Gastroesophageal sphincter (tissue), 4 donors: ENCODE measurements at regions not wholly inside any gene's neighbourhood (a gene's known extent, or its start where the extent isn't known, plus 50 kb on each side); places are given as distances from the start of the nearest gene placed in this dataset.

Source experiments
- ATAC-seq: fragments of 150-250 bp; one replicate; pipeline ENCODE4 v1.9.1; 2016; ENCODE audit warnings: mild to moderate bottlenecking, moderate library complexity
- H3K27ac ChIP-seq, 4 donors: fragments of 200-600 bp; sonication (generic) in 3 of 4; 1 replicate in 3 of 4; 2 replicates in 1 of 4; pipeline ENCODE4 v1.5.1; 2016 to 2019
- H3K27me3 ChIP-seq: fragments of 200-600 bp; sonication (generic); one replicate; pipeline ENCODE4 v1.5.1; 2019
- H3K36me3 ChIP-seq, 2 donors: fragments of 200-600 bp; sonication (generic); one replicate each; pipeline ENCODE4 v1.5.1; 2019; ENCODE audit warnings: control low read depth in 1 of 2
- H3K4me1 ChIP-seq, 3 donors: fragments of 200-600 bp; sonication (generic); 1 replicate in 2 of 3; 2 replicates in 1 of 3; pipeline ENCODE4 v1.5.1; 2016 to 2019; ENCODE audit warnings: control low read depth in 2 of 3
- H3K4me3 ChIP-seq, 2 donors: fragments of 200-600 bp; sonication (generic); one replicate each; pipeline ENCODE4 v1.5.1; 2019; ENCODE audit warnings: mild to moderate bottlenecking in 1 of 2, moderate library complexity in 1 of 2
- H3K9me3 ChIP-seq, 3 donors: fragments of 200-600 bp; sonication (generic); one replicate each; pipeline ENCODE4 v1.5.1; 2017 to 2019; ENCODE audit warnings: control low read depth in 2 of 3
- EP300 ChIP-seq: sonication (generic); formaldehyde crosslinking; IDR thresholded peaks from one replicate; pipeline ENCODE4 v1.6.1; 2017; ENCODE audit warnings: antibody characterized with exemption, mild to moderate bottlenecking
- POLR2A ChIP-seq, 2 donors: fragments of 450-650 bp; IDR thresholded peaks; one replicate each; pipeline ENCODE4 v1.6.1; 2017; ENCODE audit warnings: antibody characterized with exemption in 2 of 2, mild to moderate bottlenecking in 2 of 2, moderate library complexity in 1 of 2
- POLR2AphosphoS5 ChIP-seq: sonication (generic); formaldehyde crosslinking; IDR thresholded peaks from one replicate; pipeline ENCODE4 v1.6.1; 2017; ENCODE audit warnings: antibody characterized with exemption
- WGBS, 2 donors: methylation state at CpG; one replicate each; pipeline ENCODE4 v1.1.5; 2018; ENCODE audit warnings: low coverage in 1 of 2; 5-methylcytosine and 5-hydroxymethylcytosine counted together
- TF ChIP-seq, protein P1 (sequence below), 4 experiments: fragments of 200-600 bp in 2 of 4; fragments of 450-650 bp in 2 of 4; sonication (generic) in 1 of 4; IDR thresholded peaks; one replicate each; pipeline ENCODE4 v1.5.1; 2017 to 2019; ENCODE audit warnings: antibody characterized with exemption in 4 of 4, mild to moderate bottlenecking in 2 of 4, moderate library complexity in 2 of 4

DNA sequence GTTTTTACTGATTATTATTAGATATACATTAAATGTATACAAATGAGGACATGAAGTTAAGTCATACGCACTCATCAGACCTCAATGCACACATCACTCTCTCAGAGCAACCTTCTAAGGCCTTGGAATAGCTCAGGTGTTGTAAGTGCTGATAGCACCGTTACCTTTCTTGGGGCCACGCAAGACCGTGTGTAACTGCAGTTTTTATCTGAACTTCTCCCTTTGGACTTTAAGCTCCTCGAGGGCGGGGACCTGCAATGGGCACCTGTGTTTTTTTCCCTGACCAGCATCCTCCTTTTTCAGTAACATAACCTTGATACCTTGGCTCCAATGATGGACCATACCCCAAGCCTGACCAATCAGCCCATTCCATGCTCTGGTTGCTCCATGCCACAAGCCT is 136.5 kb upstream of the TMCC3 start:
- H3K27ac ChIP-seq = no peak overlapping the region
- TF ChIP-seq, protein P1, sequence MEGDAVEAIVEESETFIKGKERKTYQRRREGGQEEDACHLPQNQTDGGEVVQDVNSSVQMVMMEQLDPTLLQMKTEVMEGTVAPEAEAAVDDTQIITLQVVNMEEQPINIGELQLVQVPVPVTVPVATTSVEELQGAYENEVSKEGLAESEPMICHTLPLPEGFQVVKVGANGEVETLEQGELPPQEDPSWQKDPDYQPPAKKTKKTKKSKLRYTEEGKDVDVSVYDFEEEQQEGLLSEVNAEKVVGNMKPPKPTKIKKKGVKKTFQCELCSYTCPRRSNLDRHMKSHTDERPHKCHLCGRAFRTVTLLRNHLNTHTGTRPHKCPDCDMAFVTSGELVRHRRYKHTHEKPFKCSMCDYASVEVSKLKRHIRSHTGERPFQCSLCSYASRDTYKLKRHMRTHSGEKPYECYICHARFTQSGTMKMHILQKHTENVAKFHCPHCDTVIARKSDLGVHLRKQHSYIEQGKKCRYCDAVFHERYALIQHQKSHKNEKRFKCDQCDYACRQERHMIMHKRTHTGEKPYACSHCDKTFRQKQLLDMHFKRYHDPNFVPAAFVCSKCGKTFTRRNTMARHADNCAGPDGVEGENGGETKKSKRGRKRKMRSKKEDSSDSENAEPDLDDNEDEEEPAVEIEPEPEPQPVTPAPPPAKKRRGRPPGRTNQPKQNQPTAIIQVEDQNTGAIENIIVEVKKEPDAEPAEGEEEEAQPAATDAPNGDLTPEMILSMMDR (IDR thresholded peaks at IDR 0.05) = no peak
- no peak for TF ChIP-seq EP300
- TF ChIP-seq POLR2A (IDR thresholded peaks at IDR 0.05) = no peak
- TF ChIP-seq POLR2AphosphoS5 = no peak
- 90 to 96% methylated on average over 6 of the region's 6 CpGs for WGBS, 2 donors
- no peaks in the 10 kb centered on the region for H3K36me3 ChIP-seq
- no peaks in the 10 kb centered on the region for H3K4me1 ChIP-seq
- ATAC-seq = no peak
- H3K27me3 ChIP-seq = no peaks in the 10 kb centered on the region
- no peak overlapping the region for H3K4me3 ChIP-seq
- H3K9me3 ChIP-seq = no peaks in the 10 kb centered on the region

DNA sequence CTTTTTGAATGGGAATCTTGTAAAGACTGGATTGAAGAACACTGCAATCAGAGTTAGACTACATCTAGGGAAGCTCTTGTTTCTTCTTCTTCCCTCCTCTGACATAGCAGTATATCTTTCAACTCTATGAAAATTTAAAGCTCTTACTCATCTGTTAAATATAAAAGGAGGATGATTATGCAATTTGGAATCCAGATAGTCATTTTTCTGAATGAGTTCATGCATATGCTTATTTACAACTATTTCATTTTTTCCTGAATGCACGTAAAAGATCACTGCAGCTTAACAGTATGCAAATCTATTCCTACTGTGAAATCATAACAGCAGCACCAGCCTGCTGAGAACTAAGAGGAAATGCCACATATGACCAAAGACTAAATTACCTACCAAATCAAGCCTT is 133.5 kb upstream of the TMCC3 start:
- no peaks in the 10 kb centered on the region for H3K36me3 ChIP-seq
- ATAC-seq = no peak
- 20 to 33% methylated on average over 1 of the region's 1 CpG for WGBS, 2 donors

DNA sequence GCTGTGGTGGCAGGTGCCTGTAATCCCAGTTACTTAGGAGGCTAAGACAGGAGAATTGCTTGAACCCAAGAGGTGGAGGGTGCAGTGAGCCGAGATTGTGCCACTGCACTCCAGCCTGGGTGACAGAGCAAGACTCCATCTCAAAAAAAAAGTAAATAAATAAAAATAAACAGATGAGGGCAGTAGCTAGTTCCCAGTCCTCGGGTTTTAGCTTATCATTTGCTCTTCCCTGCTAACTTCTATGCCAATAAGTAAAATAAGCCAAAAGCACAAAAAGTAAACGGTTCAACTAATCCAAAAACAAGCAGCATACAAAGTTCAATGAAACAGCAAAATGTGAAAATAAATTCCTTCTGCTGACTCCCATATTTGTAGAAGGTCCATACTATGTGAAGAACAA is 133.0 kb upstream of the TMCC3 start:
- H3K4me1 ChIP-seq = no peaks in the 10 kb centered on the region
- no peak for TF ChIP-seq POLR2AphosphoS5
- TF ChIP-seq, protein P1 (IDR thresholded peaks at IDR 0.05) = no peak
- no peak for TF ChIP-seq POLR2A (IDR thresholded peaks at IDR 0.05)
- no peak for TF ChIP-seq EP300
- no peaks in the 10 kb centered on the region for H3K27me3 ChIP-seq
- ATAC-seq = no peak
- 24 to 65% methylated on average over 2 of the region's 3 CpGs for WGBS, 2 donors
- no peak overlapping the region for H3K27ac ChIP-seq
- no peaks in the 10 kb centered on the region for H3K36me3 ChIP-seq
- H3K9me3 ChIP-seq = no peaks in the 10 kb centered on the region
- no peak overlapping the region for H3K4me3 ChIP-seq

More for the DNA sequence above, 133.5 kb upstream of the TMCC3 start:
- no peak overlapping the region for H3K27ac ChIP-seq
- no peaks in the 10 kb centered on the region for H3K27me3 ChIP-seq
- no peak for TF ChIP-seq POLR2A (IDR thresholded peaks at IDR 0.05)
- TF ChIP-seq POLR2AphosphoS5 = no peak
- H3K4me1 ChIP-seq = no peaks in the 10 kb centered on the region
- no peak overlapping the region for H3K4me3 ChIP-seq
- no peaks in the 10 kb centered on the region for H3K9me3 ChIP-seq

DNA sequence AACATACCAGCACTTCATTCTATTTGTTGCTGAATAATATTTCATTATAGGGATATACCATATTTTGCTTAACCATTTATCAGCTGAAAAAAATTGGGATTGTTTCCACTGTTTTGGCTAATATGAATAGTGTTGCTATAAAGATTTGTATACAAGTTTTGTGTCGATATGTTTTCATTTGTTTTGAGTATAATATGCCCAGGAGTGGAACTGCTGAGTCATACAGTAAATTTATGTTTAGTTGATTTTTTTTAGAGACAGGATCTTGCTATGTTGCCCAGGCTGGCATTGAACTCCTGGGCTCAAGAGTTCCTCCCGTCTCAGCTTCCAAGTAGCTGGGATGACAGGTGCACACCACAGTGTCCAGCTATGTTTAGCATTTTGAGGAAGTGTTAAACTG is 131.5 kb upstream of the TMCC3 start:
- no peak overlapping the region for H3K27ac ChIP-seq
- 74 to 100% methylated on average over 2 of the region's 2 CpGs for WGBS, 2 donors
- no peaks in the 10 kb centered on the region for H3K9me3 ChIP-seq
- TF ChIP-seq POLR2AphosphoS5 (no peak), POLR2A (IDR thresholded peaks at IDR 0.05) (no peak), EP300 (no peak)
- TF ChIP-seq, protein P1 (IDR thresholded peaks at IDR 0.05) = no peak
- no peaks in the 10 kb centered on the region for H3K4me1 ChIP-seq
- no peak overlapping the region for H3K4me3 ChIP-seq
- no peaks in the 10 kb centered on the region for H3K36me3 ChIP-seq
- ATAC-seq = no peak
- no peaks in the 10 kb centered on the region for H3K27me3 ChIP-seq

DNA sequence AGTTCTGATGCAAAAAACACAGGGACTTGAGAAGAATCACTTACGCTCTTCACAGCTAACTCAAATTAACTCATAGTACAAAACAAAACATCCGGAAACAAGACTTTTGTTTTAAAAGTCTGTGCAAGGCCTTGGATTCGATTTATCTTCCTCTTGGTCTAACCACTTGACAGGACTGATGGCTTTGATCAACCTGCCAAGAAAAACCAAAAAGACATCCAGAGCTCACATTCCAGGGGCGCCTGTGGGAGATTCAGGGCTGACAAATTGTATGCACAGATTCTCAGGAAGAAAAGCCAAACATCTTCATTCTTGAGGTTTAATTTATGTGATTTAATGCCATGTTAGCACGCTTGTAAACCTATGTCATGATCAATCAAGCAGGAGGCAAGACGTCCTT is 129.1 kb upstream of the TMCC3 start:
- H3K4me3 ChIP-seq = no peak overlapping the region
- no peaks in the 10 kb centered on the region for H3K9me3 ChIP-seq
- H3K4me1 ChIP-seq = no peaks in the 10 kb centered on the region
- H3K36me3 ChIP-seq = no peaks in the 10 kb centered on the region
- TF ChIP-seq, protein P1 (IDR thresholded peaks at IDR 0.05) = no peak
- TF ChIP-seq POLR2AphosphoS5 = no peak
- no peak overlapping the region for H3K27ac ChIP-seq
- ATAC-seq = no peak
- H3K27me3 ChIP-seq = no peaks in the 10 kb centered on the region
- 20 to 49% methylated on average over 3 to 6 of the region's 6 CpGs for WGBS, 2 donors

DNA sequence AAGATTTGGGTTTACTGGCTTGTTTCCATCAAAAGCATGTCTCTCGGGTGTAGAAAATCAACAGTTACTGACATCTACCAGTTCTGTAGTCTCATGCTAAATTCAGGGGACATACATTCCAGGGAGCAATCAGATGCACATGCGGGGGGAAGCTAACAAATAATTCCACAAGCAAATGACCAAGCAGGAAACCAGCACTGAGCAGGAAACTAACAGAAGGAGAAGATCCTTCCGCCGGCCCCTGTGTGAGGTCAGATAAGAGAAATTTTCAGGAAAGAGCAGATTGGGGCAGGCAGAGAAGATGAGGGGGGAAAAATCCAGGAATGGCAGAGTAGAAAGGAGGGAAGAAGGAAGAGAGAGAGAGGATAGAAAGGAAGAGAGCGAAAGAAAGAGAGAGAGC is 127.6 kb upstream of the TMCC3 start:
- 83 to 95% methylated on average over 3 to 5 of the region's 5 CpGs for WGBS, 2 donors
- Histone ChIP-seq H3K4me1 (no peaks in the 10 kb centered on the region), H3K27me3 (no peaks in the 10 kb centered on the region), H3K9me3 (peaks cover 0 to 5% (median 0%) of the 10 kb centered on the region in 3 donors), H3K4me3 (no peak overlapping the region), H3K36me3 (no peaks in the 10 kb centered on the region), H3K27ac (no peak overlapping the region)
- TF ChIP-seq EP300 (no peak), POLR2AphosphoS5 (no peak)
- ATAC-seq = no peak
